ENCODE measurements at regions not wholly inside any gene's neighbourhood (a gene's known extent, or its start where the extent isn't known, plus 50 kb on each side); places are given as distances from the start of the nearest gene placed in this dataset.

GRCh38 chr11:114989536-114989935 lies 311.2 kb downstream of the NXPE2 start:
- TF ChIP-seq CTCF (IDR thresholded peaks at IDR 0.05), result no peak
- no peak for TF ChIP-seq POLR2A (IDR thresholded peaks at IDR 0.05)

All from testis (tissue), 2 donors.